HEK293 (cell line): ENCODE measurements at regions not wholly inside any gene's neighbourhood (a gene's known extent, or its start where the extent isn't known, plus 50 kb on each side); places are given as distances from the start of the nearest gene placed in this dataset.
A peak's percentile ranks its signal among the peaks of the same experiment; 100 is the strongest.

ENCODE experiments used
- CTCF ChIA-PET: fragments of 350-600 bp; formaldehyde crosslinking; extraction: SDS; loops from one replicate; lab custom pipeline; 2021; ENCODE audit warnings: antibody characterized with exemption; lab: Yijun Ruan, JAX
- POLR2A ChIA-PET: fragments of 300-600 bp; formaldehyde crosslinking; extraction: SDS; loops from one replicate; lab custom pipeline; 2020; ENCODE audit warnings: antibody characterized with exemption, inconsistent platforms; lab: Yijun Ruan, JAX
- H3K27ac ChIP-seq: fragments of 200-500 bp; sonication (Bioruptor generic); 2 replicates; pipeline ENCODE4 v1.5.1; 2014; ENCODE audit warnings: low read depth, low read length, control low read depth, inconsistent platforms; ENCODE audit errors: extremely low read depth
- H3K36me3 ChIP-seq, 2 experiments: fragments of 200-500 bp in 1 of 2; sonication (Bioruptor generic) in 1 of 2; 1 replicate in 1 of 2; 2 replicates in 1 of 2; pipeline ENCODE4 v1.5.1; 2014 to 2017; ENCODE audit warnings: inconsistent platforms in 2 of 2, low read length in 2 of 2; ENCODE audit not compliant: control insufficient read depth in 2 of 2, insufficient read depth in 1 of 2
- H3K4me1 ChIP-seq: fragments of 200-500 bp; sonication (Bioruptor generic); 2 replicates; pipeline ENCODE4 v1.5.1; 2014; ENCODE audit warnings: mild to moderate bottlenecking, low read length, inconsistent platforms; ENCODE audit not compliant: control insufficient read depth, insufficient read depth
- H3K4me3 ChIP-seq: 2 replicates; pipeline ENCODE4 v1.5.1; 2011; ENCODE audit warnings: low read depth, mild to moderate bottlenecking, control low read depth, low read length, moderate library complexity
- H3K9me3 ChIP-seq: fragments of 200-500 bp; sonication (Bioruptor generic); 2 replicates; pipeline ENCODE4 v1.5.1; 2014; ENCODE audit warnings: low read depth, low read length, inconsistent platforms; ENCODE audit not compliant: control insufficient read depth, insufficient read depth
- FEZF1 ChIP-seq: fragments of 450-650 bp; formaldehyde crosslinking; IDR thresholded peaks from 2 replicates; pipeline ENCODE4 v1.5.1; 2016; ENCODE audit warnings: missing biosample characterization, missing genetic modification characterization
- INSM2 ChIP-seq: fragments of 450-650 bp; formaldehyde crosslinking; IDR thresholded peaks from 2 replicates; pipeline ENCODE4 v1.5.1; 2016; ENCODE audit warnings: missing biosample characterization, missing genetic modification characterization
- KLF10 ChIP-seq: fragments of 450-650 bp; IDR thresholded peaks from 2 replicates; pipeline ENCODE4 v1.5.1; 2018; ENCODE audit warnings: missing biosample characterization, mild to moderate bottlenecking, missing genetic modification characterization
- KLF7 ChIP-seq: fragments of 450-650 bp; formaldehyde crosslinking; IDR thresholded peaks from 2 replicates; pipeline ENCODE4 v1.5.1; 2016; ENCODE audit warnings: missing biosample characterization, missing genetic modification characterization, borderline replicate concordance
- KLF9 ChIP-seq: fragments of 450-650 bp; formaldehyde crosslinking; IDR thresholded peaks from 2 replicates; pipeline ENCODE4 v1.5.1; 2016; ENCODE audit warnings: missing biosample characterization, missing genetic modification characterization, low read depth
- PRDM6 ChIP-seq: fragments of 450-650 bp; formaldehyde crosslinking; IDR thresholded peaks from 2 replicates; pipeline ENCODE4 v1.5.1; 2017; ENCODE audit warnings: missing biosample characterization, missing genetic modification characterization
- RBAK ChIP-seq: fragments of 450-650 bp; formaldehyde crosslinking; IDR thresholded peaks from 2 replicates; pipeline ENCODE4 v1.5.1; 2016; ENCODE audit warnings: missing biosample characterization, missing genetic modification characterization
- ZNF114 ChIP-seq: fragments of 450-650 bp; formaldehyde crosslinking; IDR thresholded peaks from 2 replicates; pipeline ENCODE4 v1.5.0; 2017; ENCODE audit warnings: missing biosample characterization, missing genetic modification characterization
- ZNF18 ChIP-seq: fragments of 450-650 bp; formaldehyde crosslinking; IDR thresholded peaks from 2 replicates; pipeline ENCODE4 v1.5.1; 2016; ENCODE audit warnings: missing biosample characterization, missing genetic modification characterization
- ZNF292 ChIP-seq: fragments of 450-650 bp; formaldehyde crosslinking; IDR thresholded peaks from 2 replicates; pipeline ENCODE4 v1.5.1; 2016; ENCODE audit warnings: low read depth, missing biosample characterization, missing genetic modification characterization, borderline replicate concordance
- ZNF423 ChIP-seq: fragments of 450-650 bp; formaldehyde crosslinking; IDR thresholded peaks from 2 replicates; pipeline ENCODE4 v1.5.1; 2016; ENCODE audit warnings: missing biosample characterization, missing genetic modification characterization
- ZNF549 ChIP-seq: fragments of 450-650 bp; IDR thresholded peaks from 2 replicates; pipeline ENCODE4 v1.5.1; 2018; ENCODE audit warnings: missing biosample characterization, missing genetic modification characterization, mild to moderate bottlenecking, inconsistent platforms, moderate library complexity
- ZNF658 ChIP-seq: fragments of 450-650 bp; formaldehyde crosslinking; IDR thresholded peaks from 2 replicates; pipeline ENCODE4; 2016; ENCODE audit warnings: missing biosample characterization, missing genetic modification characterization
- ZNF747 ChIP-seq: fragments of 450-650 bp; formaldehyde crosslinking; IDR thresholded peaks from 2 replicates; pipeline ENCODE4 v1.5.1; 2016; ENCODE audit warnings: missing biosample characterization, missing genetic modification characterization
- ZSCAN30 ChIP-seq: fragments of 450-650 bp; IDR thresholded peaks from 2 replicates; pipeline ENCODE4 v1.5.1; 2018; ENCODE audit warnings: missing biosample characterization, mild to moderate bottlenecking, missing genetic modification characterization, moderate library complexity
- ZXDB ChIP-seq: fragments of 450-650 bp; formaldehyde crosslinking; IDR thresholded peaks from 2 replicates; pipeline ENCODE4 v1.5.1; 2016; ENCODE audit warnings: missing biosample characterization, missing genetic modification characterization

DNA sequence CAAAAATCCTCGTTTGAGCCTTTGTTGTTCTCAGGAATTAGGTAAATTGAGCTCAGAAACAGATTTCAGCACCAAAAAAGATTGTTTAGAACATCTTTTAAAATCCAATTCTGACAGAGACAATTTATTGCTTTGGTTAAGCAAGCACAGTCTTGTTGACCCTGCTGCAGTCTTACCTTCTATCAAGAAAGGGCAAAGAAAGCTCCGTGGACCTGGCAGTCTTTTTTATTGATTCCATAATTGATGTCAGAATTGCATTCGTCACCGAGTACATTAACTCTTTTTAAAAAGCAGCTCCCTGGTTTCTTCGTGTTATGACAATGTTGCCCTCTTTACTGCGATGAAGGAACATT is 334.8 kb downstream of the FGFR2 start (continued):
- TF ChIP-seq PRDM6 (tag by site-specific recombination) (peak; percentile 88), ZNF292 (tag by site-specific recombination) (no peak), ZNF18 (tag by site-specific recombination) (no peak), RBAK (tag by site-specific recombination) (no peak), INSM2 (no peak), KLF7 (tag by site-specific recombination) (no peak)

- no peaks in the 10 kb centered on the region for H3K9me3 ChIP-seq
- H3K27ac ChIP-seq: no peak overlapping the region
- POLR2A ChIA-PET: no interaction called here
- no peak overlapping the region for H3K4me3 ChIP-seq
- H3K4me1 ChIP-seq: peaks cover 25% of the 10 kb centered on the region
- H3K36me3 ChIP-seq: no peaks in the 10 kb centered on the region
- CTCF ChIA-PET: interaction anchor here (0.5 to 0.9 kb wide), 3 partner anchors 28 to 99 kb away, joined by 3 to 4 read pairs (median 4); no protein-coding TSS in a partner anchor
- TF ChIP-seq ZNF18 (tag by site-specific recombination) (0 out of 2 replicates have a peak, but pooled peaks have one; percentile 31), ZNF423 (tag by site-specific recombination) (no peak), ZNF114 (no peak), ZNF658 (tag by site-specific recombination) (no peak), ZXDB (tag by site-specific recombination) (0 out of 2 replicates have a peak, but pooled peaks have one; percentile 15), KLF10 (tag by site-specific recombination) (no peak), FEZF1 (tag by site-specific recombination) (peak; percentile 10; the same call in 1 of the 2 replicates), ZSCAN30 (tag by site-specific recombination) (no peak), KLF9 (tag by site-specific recombination) (no peak), ZNF747 (tag by site-specific recombination) (no peak)
Observed at GRCh38 chr10:121265360-121266123, 332.7 kb downstream of the FGFR2 start.

GRCh38 chr10:121266370-121266769 is 331.9 kb downstream of the FGFR2 start:
- Histone ChIP-seq H3K27ac (no peak overlapping the region), H3K4me3 (no peak overlapping the region), H3K36me3 (no peaks in the 10 kb centered on the region), H3K4me1 (peaks cover 25% of the 10 kb centered on the region), H3K9me3 (no peaks in the 10 kb centered on the region)
- POLR2A ChIA-PET: no interaction called here
- CTCF ChIA-PET: no interaction called here
- TF ChIP-seq ZXDB (tag by site-specific recombination) (no peak), ZNF549 (tag by site-specific recombination) (peak; percentile 71)
